Neural crest cell (in vitro differentiated cells): ENCODE measurements at regions not wholly inside any gene's neighbourhood (a gene's known extent, or its start where the extent isn't known, plus 50 kb on each side); places are given as distances from the start of the nearest gene placed in this dataset.

Experiments used
- DNase-seq: peaks from one replicate; pipeline ENCODE4 v3.0.0; 2021; ENCODE audit warnings: low read depth, mixed read lengths, low spot score
- H3K27ac Mint-ChIP-seq: one replicate; pipeline ENCODE4 v1.8.0; 2021; ENCODE audit warnings: mild to moderate bottlenecking, mixed read lengths; ENCODE audit not compliant: unreplicated experiment
- H3K27me3 Mint-ChIP-seq: 2 replicates; pipeline ENCODE4 v1.8.0; 2021; ENCODE audit warnings: low read depth, mild to moderate bottlenecking, mixed read lengths
- H3K36me3 Mint-ChIP-seq: 2 replicates; pipeline ENCODE4 v1.8.0; 2021; ENCODE audit warnings: low read depth, mild to moderate bottlenecking, mixed read lengths
- H3K4me1 Mint-ChIP-seq: 2 replicates; pipeline ENCODE4 v1.8.0; 2021; ENCODE audit warnings: mixed read lengths
- H3K4me3 Mint-ChIP-seq: one replicate; pipeline ENCODE4 v1.8.0; 2021; ENCODE audit warnings: mild to moderate bottlenecking, mixed read lengths
- H3K9me3 Mint-ChIP-seq: 2 replicates; pipeline ENCODE4 v1.8.0; 2021; ENCODE audit warnings: mixed read lengths
- TF ChIP-seq, protein P1 (sequence below): fragments of 200-600 bp; sonication (generic); conservative IDR thresholded peaks from 2 replicates; pipeline ENCODE4 v1.5.0; 2021; ENCODE audit warnings: antibody characterized with exemption, mild to moderate bottlenecking

DNA sequence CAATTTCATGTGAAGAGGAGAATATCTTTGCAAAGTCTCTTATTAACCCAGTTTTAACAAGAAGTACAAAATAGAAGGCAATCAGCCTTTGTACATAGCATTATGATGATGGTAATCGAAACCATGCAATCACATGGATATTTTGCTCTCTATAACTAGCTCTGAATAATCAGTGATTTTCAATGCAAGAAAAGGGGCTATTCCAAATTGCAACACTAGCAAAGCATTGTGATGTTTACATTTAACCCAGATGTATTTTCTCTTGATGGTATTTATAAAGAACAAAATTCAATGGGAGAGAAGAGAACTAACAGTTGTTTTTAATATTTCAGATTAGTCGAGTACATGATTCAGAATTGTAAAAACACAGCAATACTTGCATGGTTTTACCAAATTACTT is 437.5 kb upstream of the DMAC1 start:
- no peak overlapping the region for H3K4me3 Mint-ChIP-seq
- no peaks in the 10 kb centered on the region for H3K9me3 Mint-ChIP-seq
- no peak overlapping the region for H3K27ac Mint-ChIP-seq
- TF ChIP-seq, protein P1, sequence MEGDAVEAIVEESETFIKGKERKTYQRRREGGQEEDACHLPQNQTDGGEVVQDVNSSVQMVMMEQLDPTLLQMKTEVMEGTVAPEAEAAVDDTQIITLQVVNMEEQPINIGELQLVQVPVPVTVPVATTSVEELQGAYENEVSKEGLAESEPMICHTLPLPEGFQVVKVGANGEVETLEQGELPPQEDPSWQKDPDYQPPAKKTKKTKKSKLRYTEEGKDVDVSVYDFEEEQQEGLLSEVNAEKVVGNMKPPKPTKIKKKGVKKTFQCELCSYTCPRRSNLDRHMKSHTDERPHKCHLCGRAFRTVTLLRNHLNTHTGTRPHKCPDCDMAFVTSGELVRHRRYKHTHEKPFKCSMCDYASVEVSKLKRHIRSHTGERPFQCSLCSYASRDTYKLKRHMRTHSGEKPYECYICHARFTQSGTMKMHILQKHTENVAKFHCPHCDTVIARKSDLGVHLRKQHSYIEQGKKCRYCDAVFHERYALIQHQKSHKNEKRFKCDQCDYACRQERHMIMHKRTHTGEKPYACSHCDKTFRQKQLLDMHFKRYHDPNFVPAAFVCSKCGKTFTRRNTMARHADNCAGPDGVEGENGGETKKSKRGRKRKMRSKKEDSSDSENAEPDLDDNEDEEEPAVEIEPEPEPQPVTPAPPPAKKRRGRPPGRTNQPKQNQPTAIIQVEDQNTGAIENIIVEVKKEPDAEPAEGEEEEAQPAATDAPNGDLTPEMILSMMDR: no peak
- DNase-seq: no peak
- no peaks in the 10 kb centered on the region for H3K36me3 Mint-ChIP-seq
- H3K27me3 Mint-ChIP-seq: no peaks in the 10 kb centered on the region
- peaks cover 18% of the 10 kb centered on the region for H3K4me1 Mint-ChIP-seq

DNA sequence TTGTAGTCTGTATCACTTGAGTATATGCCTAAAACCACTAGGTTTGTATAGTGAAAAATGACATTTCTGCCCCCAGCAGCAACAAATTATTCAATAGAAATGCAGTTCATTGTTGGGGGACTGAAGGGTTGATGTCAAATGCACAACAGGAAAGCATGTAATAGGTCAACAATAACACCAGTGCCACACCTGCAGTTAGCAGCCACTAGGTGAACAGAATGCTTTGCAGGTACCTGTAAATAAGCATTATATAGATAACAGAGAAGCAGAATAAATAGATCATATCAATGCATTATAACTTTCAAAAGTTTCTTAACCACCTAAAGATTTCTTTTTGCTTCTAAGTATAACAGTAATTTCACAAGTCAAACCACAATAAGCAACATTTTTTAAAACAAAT is 435.9 kb upstream of the DMAC1 start:
- Mint-ChIP-seq H3K9me3 (no peaks in the 10 kb centered on the region), H3K4me3 (no peak overlapping the region), H3K27ac (no peak overlapping the region), H3K4me1 (peaks cover 18% of the 10 kb centered on the region), H3K27me3 (no peaks in the 10 kb centered on the region), H3K36me3 (no peaks in the 10 kb centered on the region)
- DNase-seq: no peak
- TF ChIP-seq, protein P1: no peak

DNA sequence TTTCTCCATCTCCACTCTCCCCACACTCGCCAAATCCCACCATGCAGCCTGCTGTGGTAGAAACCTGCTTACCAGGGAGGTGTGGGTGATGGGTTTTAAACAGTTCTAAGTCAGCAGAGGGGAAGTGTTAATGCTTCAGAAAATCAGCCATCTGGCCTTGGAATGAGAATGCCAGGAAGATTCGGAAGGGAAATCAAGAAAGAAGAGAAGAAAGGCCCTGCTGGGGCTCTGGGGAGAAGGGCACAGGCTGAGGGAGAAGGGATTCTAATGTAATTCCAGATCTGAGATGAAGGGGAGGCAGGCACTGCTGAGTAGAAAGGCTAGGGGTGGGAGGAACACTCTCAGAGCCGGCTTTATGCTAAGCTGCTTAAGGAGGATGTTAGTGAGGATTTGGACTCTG is 434.7 kb upstream of the DMAC1 start:
- H3K4me1 Mint-ChIP-seq: peaks cover 18% of the 10 kb centered on the region
- no peaks in the 10 kb centered on the region for H3K9me3 Mint-ChIP-seq
- no peaks in the 10 kb centered on the region for H3K36me3 Mint-ChIP-seq
- no peaks in the 10 kb centered on the region for H3K27me3 Mint-ChIP-seq
- H3K4me3 Mint-ChIP-seq: no peak overlapping the region
- peak overlapping the region; percentile 16 for H3K27ac Mint-ChIP-seq
- TF ChIP-seq, protein P1: no peak
- no peak for DNase-seq

DNA sequence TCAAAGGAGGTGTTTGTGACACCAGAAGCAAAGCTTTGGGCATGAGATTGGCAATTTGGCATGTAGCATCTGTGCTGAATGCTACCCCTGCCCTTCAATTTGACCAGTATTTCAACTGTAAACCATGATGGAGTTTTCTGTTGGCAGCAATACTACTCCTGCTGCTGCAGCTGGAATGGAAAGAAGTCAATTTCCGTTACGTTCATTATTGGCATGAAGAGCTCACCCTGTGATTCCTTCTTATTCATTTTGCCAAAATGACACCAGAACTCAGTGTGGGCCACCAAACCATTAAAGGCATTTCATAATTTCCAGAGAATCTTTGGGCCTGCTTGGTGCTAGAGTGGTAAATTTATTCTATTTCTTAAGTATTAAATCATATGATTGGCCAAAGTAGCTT is 433.1 kb upstream of the DMAC1 start:
- no peaks in the 10 kb centered on the region for H3K27me3 Mint-ChIP-seq

DNA sequence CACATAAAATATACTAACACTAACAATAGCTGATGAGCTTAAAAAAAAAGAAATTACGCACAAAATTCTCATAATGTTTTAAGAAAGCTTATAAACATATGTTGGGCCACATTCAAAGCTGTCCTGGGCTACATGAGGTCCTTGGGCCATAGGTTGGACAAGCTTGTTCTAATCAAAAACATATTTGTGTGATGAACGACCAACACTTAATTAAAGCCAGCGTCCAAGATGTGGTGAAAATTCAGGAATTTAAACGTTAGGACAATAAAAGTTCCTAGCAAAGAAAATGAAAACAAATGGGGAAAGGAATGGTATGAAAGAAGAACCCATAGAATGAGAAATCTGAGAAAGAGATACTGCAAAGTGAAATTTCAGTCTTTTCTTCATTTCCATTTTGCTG is 429.6 kb upstream of the DMAC1 start:
- Mint-ChIP-seq H3K9me3 (peaks cover 3% of the 10 kb centered on the region), H3K36me3 (no peaks in the 10 kb centered on the region), H3K4me3 (no peak overlapping the region), H3K4me1 (peaks cover 14% of the 10 kb centered on the region), H3K27ac (no peak overlapping the region), H3K27me3 (no peaks in the 10 kb centered on the region)
- TF ChIP-seq, protein P1: no peak
- DNase-seq: no peak

More for the DNA sequence above, 433.1 kb upstream of the DMAC1 start:
- Mint-ChIP-seq H3K9me3 (no peaks in the 10 kb centered on the region), H3K4me1 (peaks cover 18% of the 10 kb centered on the region), H3K4me3 (no peak overlapping the region), H3K27ac (no peak overlapping the region), H3K36me3 (no peaks in the 10 kb centered on the region)
- TF ChIP-seq, protein P1: no peak
- no peak for DNase-seq

DNA sequence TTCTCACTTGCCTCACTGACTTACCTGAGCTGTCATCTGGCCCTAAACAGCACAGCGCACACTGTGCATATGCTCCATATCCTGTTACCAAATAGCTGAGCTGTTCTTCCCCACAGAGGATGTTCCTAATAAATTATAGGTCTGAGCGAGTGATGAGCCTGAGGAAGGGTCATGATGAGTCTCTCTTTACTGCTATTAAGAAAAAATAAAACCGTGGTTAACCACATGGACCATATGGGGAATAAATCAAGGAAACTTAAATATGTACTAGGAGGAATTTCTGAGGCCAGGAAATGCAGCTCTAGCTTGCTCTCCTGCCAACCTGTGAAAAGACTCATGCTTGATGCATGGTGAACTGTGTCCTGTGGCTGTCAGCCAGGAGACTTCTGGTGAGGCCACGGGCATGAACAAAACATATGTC is 424.8 kb upstream of the DMAC1 start:
- Mint-ChIP-seq H3K9me3 (peaks cover 3% of the 10 kb centered on the region), H3K27me3 (no peaks in the 10 kb centered on the region), H3K36me3 (no peaks in the 10 kb centered on the region), H3K4me3 (no peak overlapping the region), H3K4me1 (peaks cover 13% of the 10 kb centered on the region), H3K27ac (no peak overlapping the region)
- TF ChIP-seq, protein P1: no peak
- no peak for DNase-seq
